ENCODE measurements at regions not wholly inside any gene's neighbourhood (a gene's known extent, or its start where the extent isn't known, plus 50 kb on each side); places are given as distances from the start of the nearest gene placed in this dataset.

DNA sequence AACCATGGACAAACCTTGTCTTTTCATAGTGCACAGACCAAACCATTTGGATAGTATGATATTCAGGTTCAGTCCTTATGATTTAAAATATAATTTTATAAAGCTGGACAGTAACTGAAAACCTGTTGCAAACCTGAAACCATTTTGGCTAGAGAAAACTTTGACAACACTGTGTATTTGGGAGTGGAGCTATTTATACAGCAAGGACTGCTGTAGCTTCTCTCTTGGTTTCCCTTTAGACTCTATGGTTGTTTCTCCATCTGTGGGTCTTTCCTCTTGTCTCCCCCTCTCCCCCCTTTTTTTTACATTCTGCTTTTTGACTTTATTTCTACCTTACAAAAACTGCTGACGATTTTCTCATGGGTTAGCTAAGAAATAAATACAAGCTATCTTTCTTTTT is 581.7 kb downstream of the SLC4A3 start:
- Histone ChIP-seq H3K36me3 (ENCODE audit: insufficient read depth, low read length) (no peaks in the 10 kb centered on the region), H4K20me1 (ENCODE audit: insufficient read depth, low read length) (no peaks in the 10 kb centered on the region), H3K27ac (ENCODE audit: low read depth, low read length, poor library complexity, severe bottlenecking) (no peak overlapping the region), H3K9ac (ENCODE audit: low read length) (no peak overlapping the region), H2AFZ (ENCODE audit: low read length) (no peak overlapping the region), H3K9me2 (ENCODE audit: low read depth, low read length) (no peaks in the 10 kb centered on the region), H3K4me1 (ENCODE audit: insufficient read depth, low read length, severe bottlenecking) (no peaks in the 10 kb centered on the region), H3K9me3 (ENCODE audit: low read length) (no peaks in the 10 kb centered on the region), H3F3A (ENCODE audit: insufficient read depth, low read length) (no peaks in the 10 kb centered on the region), H3K4me3 (ENCODE audit: low read depth, low read length, poor library complexity, severe bottlenecking) (no peak overlapping the region), H3K79me2 (ENCODE audit: insufficient read depth, low read length) (no peaks in the 10 kb centered on the region), H3K27me3 (ENCODE audit: insufficient read depth, low read length) (no peaks in the 10 kb centered on the region), H3K4me2 (ENCODE audit: low read length) (no peak overlapping the region)
- TF ChIP-seq EZH2 (IDR thresholded peaks at IDR 0.05; ENCODE audit: borderline replicate concordance, low read length), result no peak
- TF ChIP-seq, protein P1, sequence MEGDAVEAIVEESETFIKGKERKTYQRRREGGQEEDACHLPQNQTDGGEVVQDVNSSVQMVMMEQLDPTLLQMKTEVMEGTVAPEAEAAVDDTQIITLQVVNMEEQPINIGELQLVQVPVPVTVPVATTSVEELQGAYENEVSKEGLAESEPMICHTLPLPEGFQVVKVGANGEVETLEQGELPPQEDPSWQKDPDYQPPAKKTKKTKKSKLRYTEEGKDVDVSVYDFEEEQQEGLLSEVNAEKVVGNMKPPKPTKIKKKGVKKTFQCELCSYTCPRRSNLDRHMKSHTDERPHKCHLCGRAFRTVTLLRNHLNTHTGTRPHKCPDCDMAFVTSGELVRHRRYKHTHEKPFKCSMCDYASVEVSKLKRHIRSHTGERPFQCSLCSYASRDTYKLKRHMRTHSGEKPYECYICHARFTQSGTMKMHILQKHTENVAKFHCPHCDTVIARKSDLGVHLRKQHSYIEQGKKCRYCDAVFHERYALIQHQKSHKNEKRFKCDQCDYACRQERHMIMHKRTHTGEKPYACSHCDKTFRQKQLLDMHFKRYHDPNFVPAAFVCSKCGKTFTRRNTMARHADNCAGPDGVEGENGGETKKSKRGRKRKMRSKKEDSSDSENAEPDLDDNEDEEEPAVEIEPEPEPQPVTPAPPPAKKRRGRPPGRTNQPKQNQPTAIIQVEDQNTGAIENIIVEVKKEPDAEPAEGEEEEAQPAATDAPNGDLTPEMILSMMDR (IDR thresholded peaks at IDR 0.05; ENCODE audit: low read length), result no peak

DNA sequence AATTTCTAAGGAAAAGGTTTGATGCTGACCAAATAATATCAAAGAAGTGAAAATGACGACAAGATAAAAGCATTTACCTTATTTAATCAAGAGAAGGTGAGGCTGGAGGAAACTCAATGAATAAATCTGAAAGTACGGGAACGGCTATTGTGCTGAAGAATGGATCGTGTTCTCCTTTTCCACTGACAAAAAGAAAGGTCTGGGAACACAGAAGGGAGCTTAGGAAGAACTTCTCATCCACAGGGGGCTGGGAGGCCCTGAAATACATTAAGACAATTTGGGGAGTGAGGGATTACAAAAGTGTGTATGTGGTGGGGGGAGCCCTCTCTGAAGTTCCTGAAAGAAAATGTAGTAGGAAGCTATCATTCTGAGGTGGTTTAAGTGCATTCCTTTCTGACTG is 582.3 kb downstream of the SLC4A3 start:
- Histone ChIP-seq H3K27ac (ENCODE audit: low read depth, low read length, poor library complexity, severe bottlenecking) (no peak overlapping the region), H4K20me1 (ENCODE audit: insufficient read depth, low read length) (no peaks in the 10 kb centered on the region), H2AFZ (ENCODE audit: low read length) (no peak overlapping the region), H3K4me2 (ENCODE audit: low read length) (no peak overlapping the region), H3K79me2 (ENCODE audit: insufficient read depth, low read length) (no peaks in the 10 kb centered on the region), H3K9me3 (ENCODE audit: low read length) (no peaks in the 10 kb centered on the region), H3K9me2 (ENCODE audit: low read depth, low read length) (no peaks in the 10 kb centered on the region), H3K4me1 (ENCODE audit: insufficient read depth, low read length, severe bottlenecking) (no peaks in the 10 kb centered on the region), H3K9ac (ENCODE audit: low read length) (no peak overlapping the region), H3F3A (ENCODE audit: insufficient read depth, low read length) (no peaks in the 10 kb centered on the region), H3K36me3 (ENCODE audit: insufficient read depth, low read length) (no peaks in the 10 kb centered on the region), H3K4me3 (ENCODE audit: low read depth, low read length, poor library complexity, severe bottlenecking) (no peak overlapping the region), H3K27me3 (ENCODE audit: insufficient read depth, low read length) (no peaks in the 10 kb centered on the region)
- TF ChIP-seq, protein P1 (IDR thresholded peaks at IDR 0.05; ENCODE audit: low read length), result no peak
- no peak for TF ChIP-seq EZH2 (IDR thresholded peaks at IDR 0.05; ENCODE audit: borderline replicate concordance, low read length)

DNA sequence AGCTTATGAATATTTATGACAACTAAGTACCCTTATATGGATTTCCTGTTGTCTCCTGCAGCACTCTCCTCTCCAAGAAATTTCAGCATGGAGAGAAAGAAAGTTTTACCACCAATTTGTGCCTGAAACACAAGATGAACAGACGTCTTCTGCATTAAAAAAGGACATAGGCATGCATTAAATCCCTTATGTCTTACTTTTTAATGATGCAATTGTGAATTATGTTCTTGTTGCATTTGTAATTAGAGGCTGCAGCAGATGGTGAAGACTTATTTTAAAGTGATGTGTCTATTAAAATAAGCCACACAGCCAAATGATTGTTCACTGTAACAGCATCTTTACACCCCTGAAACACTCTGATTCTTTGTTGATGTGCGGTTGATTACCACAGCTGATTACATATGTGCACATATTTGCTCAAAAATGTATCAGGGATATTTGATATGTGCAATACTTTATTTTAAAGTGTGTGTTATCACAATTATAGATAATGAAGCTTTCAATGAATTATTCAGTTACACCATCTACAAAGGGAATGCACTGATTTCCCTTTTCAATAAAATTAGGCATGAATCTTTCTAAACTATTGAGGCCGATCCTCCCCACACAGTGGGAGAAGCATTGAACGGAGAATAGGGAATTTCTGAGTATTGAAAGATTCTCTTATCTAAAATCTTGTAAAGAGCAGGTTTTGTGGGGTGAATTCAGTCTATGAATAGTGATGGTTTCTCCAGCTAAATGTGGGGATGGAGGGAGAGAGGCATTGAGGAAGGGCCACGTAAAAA is 585.1 kb downstream of the SLC4A3 start:
- no peak overlapping the region for H3K4me3 ChIP-seq (ENCODE audit: low read depth, low read length, poor library complexity, severe bottlenecking)
- no peaks in the 10 kb centered on the region for H3K4me1 ChIP-seq (ENCODE audit: insufficient read depth, low read length, severe bottlenecking)
- no peaks in the 10 kb centered on the region for H3K79me2 ChIP-seq (ENCODE audit: insufficient read depth, low read length)
- H3F3A ChIP-seq (ENCODE audit: insufficient read depth, low read length), result no peaks in the 10 kb centered on the region
- no peak overlapping the region for H3K27ac ChIP-seq (ENCODE audit: low read depth, low read length, poor library complexity, severe bottlenecking)
- TF ChIP-seq, protein P1 (IDR thresholded peaks at IDR 0.05; ENCODE audit: low read length), result no peak
- TF ChIP-seq EZH2 (IDR thresholded peaks at IDR 0.05; ENCODE audit: borderline replicate concordance, low read length), result no peak
- no peak overlapping the region for H2AFZ ChIP-seq (ENCODE audit: low read length)
- no peaks in the 10 kb centered on the region for H3K9me3 ChIP-seq (ENCODE audit: low read length)
- H3K9me2 ChIP-seq (ENCODE audit: low read depth, low read length), result no peaks in the 10 kb centered on the region
- no peaks in the 10 kb centered on the region for H3K36me3 ChIP-seq (ENCODE audit: insufficient read depth, low read length)
- no peaks in the 10 kb centered on the region for H3K27me3 ChIP-seq (ENCODE audit: insufficient read depth, low read length)
- no peak overlapping the region for H3K9ac ChIP-seq (ENCODE audit: low read length)
- no peak overlapping the region for H3K4me2 ChIP-seq (ENCODE audit: low read length)
- H4K20me1 ChIP-seq (ENCODE audit: insufficient read depth, low read length), result no peaks in the 10 kb centered on the region

Data from OCI-LY1 (cell line).